ENCODE measurements at regions not wholly inside any gene's neighbourhood (a gene's known extent, or its start where the extent isn't known, plus 50 kb on each side); places are given as distances from the start of the nearest gene placed in this dataset.

- no peak for TF ChIP-seq CTCF (IDR thresholded peaks at IDR 0.05; ENCODE audit: borderline replicate concordance, control extremely low read depth, extremely low read depth, insufficient read depth, missing control alignments)
- in situ Hi-C loops (cut with MboI; ENCODE audit: low sequenced_read_pairs, unreplicated experiment): no loop called here
- DNase-seq (ENCODE audit: low spot score): no peak
Measured at GRCh38 chr10:124175701-124176348, 82.4 kb upstream of the CHST15 start.

GRCh38 chr10:124174673-124175645 is 81.6 kb upstream of the CHST15 start:
- in situ Hi-C loops (cut with MboI; ENCODE audit: low sequenced_read_pairs, unreplicated experiment): no loop called here
- no peak for DNase-seq (ENCODE audit: low spot score)
- no peak for TF ChIP-seq CTCF (IDR thresholded peaks at IDR 0.05; ENCODE audit: borderline replicate concordance, control extremely low read depth, extremely low read depth, insufficient read depth, missing control alignments)

- DNase-seq (ENCODE audit: low spot score): no peak
- in situ Hi-C loops (cut with MboI; ENCODE audit: low sequenced_read_pairs, unreplicated experiment): no loop called here
- no peak for TF ChIP-seq CTCF (IDR thresholded peaks at IDR 0.05; ENCODE audit: borderline replicate concordance, control extremely low read depth, extremely low read depth, insufficient read depth, missing control alignments)
Measured at GRCh38 chr10:124174071-124174566, 80.7 kb upstream of the CHST15 start.

- DNase-seq (ENCODE audit: low spot score): no peak
- in situ Hi-C loops (cut with MboI; ENCODE audit: low sequenced_read_pairs, unreplicated experiment): no loop called here
- no peak for TF ChIP-seq CTCF (IDR thresholded peaks at IDR 0.05; ENCODE audit: borderline replicate concordance, control extremely low read depth, extremely low read depth, insufficient read depth, missing control alignments)
Measured at GRCh38 chr10:124173298-124173900, 80.0 kb upstream of the CHST15 start.

- no peak for DNase-seq (ENCODE audit: low spot score)
- in situ Hi-C loops (cut with MboI; ENCODE audit: low sequenced_read_pairs, unreplicated experiment): no loop called here
- no peak for TF ChIP-seq CTCF (IDR thresholded peaks at IDR 0.05; ENCODE audit: borderline replicate concordance, control extremely low read depth, extremely low read depth, insufficient read depth, missing control alignments)
Measured at GRCh38 chr10:124172181-124172916, 79.0 kb upstream of the CHST15 start.

DNA sequence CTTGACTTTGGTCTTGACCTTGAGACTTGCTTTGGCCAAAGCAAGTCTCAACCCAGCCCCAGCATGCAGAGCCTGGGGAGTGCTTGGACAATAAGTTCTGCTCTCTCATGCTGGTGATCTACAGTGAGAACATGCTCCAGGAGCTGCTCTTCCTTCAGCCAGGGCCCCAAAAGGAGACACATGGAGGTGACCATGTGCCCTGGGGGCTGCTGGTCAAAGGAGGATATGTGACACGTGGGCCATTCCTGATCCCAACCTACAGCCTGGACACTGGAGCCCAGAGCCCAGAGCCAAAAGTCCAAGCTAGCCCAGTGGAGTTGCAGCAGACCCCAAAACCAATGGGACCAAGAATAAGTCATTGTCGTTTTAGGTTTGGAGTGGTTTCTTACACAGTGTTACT is 78.2 kb upstream of the CHST15 start:
- no peak for TF ChIP-seq CTCF (IDR thresholded peaks at IDR 0.05; ENCODE audit: borderline replicate concordance, control extremely low read depth, extremely low read depth, insufficient read depth, missing control alignments)
- in situ Hi-C loops (cut with MboI; ENCODE audit: low sequenced_read_pairs, unreplicated experiment): no loop called here
- DNase-seq (ENCODE audit: low spot score): no peak

Data from GM13976 (cell line).